ENCODE measurements at regions not wholly inside any gene's neighbourhood (a gene's known extent, or its start where the extent isn't known, plus 50 kb on each side); places are given as distances from the start of the nearest gene placed in this dataset.
"Not testable (repeated sequence)": the region's sequence is repeated elsewhere in the genome, so short reads cannot be mapped to it uniquely, and the experiment has no call there.

DNA sequence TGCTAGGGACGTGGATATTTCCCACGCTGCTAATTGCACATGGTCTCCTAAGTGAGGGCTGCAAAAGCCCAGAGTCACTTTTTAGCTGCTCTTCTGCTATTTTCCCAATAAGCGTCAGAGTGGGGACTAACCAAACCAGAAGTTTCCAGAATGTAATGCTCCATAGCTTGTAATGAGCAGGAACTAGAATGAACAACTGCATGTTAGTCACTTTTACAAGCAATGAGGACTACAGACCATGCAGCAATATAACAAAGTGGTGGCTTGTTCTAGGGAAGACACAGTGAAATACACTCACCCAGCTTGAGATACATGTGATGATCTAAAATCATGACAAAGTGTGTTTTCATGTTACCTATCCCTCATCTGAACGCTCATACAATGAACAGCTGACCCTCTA is 314.1 kb upstream of the SGK1 start:
- DNase-seq, result no peak

GRCh38 chr6:134631398-134631924 is 313.5 kb upstream of the SGK1 start:
- DNase-seq, result no peak

- no peak for DNase-seq
These were observed 312.7 kb upstream of the SGK1 start for GRCh38 chr6:134630508-134631121.

- no peak for DNase-seq
These were observed 310.2 kb upstream of the SGK1 start for GRCh38 chr6:134628154-134628553.

- DNase-seq, result no peak
These were observed 309.8 kb upstream of the SGK1 start for GRCh38 chr6:134627707-134628106.

DNA sequence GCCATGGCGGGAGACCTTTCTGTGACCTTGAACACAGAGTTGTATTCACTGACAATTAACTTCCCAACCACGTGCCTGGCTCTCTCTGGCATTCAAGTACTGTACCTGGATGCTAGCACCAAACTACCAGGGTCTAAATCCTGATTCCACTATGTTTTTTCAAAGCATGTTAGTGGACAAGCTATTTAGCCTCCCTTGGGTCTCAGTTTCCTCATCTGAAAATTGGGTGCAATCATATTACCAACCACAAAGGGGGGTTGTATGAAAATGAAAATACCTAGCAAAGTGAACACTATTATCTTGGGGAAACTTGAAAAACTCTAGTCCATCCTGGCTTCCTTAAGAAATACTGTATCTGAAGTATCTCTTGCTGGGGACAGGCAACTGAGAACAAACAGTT is 308.7 kb upstream of the SGK1 start:
- DNase-seq, result no peak

DNA sequence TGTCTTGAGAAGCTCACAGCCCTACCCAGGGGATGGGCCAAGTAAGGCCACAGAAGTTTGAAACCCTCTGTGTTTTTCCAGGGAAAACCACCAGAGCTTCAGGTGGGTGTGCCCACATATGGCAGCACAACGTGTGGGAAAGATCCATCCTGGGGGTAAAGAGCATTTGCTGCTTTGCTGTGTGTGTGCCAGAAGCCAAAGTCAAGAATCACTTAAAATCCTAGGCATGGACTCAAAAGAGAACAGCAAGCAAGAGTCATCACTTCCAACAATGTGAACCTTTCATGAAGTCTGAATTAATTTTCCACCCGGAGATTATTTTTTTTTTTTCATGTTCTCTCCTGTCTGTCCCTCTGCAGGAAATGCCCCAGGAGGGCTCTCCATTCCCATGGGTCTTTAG is 308.2 kb upstream of the SGK1 start:
- no peak for DNase-seq

DNA sequence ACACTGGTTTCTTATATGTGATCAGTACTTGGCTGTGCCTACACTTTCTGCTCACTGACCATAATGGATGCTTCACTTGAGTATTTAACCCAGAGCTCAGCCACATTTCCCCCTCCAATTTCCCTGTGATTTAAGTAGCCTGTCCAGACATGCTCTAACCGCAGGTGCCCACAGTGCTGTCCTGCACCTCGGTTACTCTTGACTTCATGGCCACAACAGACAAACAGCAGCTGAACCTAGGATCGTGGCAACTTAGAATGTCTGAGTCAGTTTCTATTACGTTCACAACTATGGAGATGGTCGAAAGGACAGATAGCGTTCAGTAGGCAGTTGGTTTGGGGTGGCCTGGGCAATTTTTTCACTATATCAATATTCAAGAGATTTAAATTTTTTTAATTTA is 306.9 kb upstream of the SGK1 start:
- no peak for DNase-seq

- DNase-seq, result no peak
These were observed 305.5 kb upstream of the SGK1 start for GRCh38 chr6:134623401-134623800.

DNA sequence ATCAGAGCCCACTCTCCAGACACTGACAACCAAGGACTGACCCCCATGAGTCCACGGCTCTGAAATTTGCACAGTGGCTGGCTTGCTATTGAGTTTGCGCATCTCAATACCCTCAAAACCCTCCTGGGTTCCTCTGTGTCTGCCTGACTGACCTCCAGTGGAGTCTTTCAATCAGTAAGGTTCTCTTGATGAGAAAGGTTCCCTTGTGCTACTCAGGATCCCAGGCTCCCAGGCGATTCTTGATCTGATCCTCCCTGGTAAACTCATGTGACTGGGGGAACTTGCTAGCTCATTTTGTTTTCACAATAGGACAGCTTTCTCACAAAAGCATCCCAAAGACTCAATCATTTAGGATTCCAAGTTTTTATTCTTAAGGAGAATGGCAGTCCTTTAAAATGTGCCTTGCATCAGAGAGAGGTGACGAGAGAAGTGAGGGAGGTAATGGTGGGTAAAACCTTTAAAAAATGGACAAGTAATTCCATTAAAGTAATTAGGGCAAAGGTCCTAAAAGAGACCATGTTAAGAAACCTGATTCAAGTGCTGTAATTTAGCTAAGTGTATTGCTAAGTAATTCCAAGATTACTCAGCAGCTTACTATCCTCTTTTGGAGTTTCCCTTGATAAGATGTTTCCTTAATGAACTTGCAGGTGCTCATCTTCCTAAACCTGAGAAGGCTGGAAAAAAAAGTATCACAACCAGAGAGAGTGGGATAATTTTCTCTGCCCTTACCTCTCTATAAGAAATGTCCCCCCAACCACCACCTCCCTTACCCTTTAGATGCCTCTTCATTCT is 304.7 kb upstream of the SGK1 start:
- no peak for DNase-seq

DNA sequence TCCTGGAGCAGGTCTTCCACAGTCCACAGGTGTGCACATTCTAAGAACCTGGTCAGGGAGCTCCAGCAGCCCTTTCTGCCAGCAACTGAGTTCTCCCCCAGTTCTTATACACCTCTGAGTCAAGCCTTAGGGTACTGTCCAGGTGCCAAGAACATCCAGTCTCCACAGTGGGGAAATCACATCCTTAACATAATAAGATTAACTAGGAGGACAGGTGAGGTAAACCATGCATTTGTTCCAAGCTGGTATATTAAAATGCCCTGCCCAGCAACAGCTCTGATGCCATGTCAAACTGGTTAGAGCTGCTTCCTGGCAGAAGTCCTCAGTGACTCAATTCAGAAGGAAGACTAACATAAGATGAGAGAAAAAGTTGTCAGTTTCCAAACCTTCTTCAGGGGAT is 303.9 kb upstream of the SGK1 start:
- DNase-seq, result peak; percentile 39

DNA sequence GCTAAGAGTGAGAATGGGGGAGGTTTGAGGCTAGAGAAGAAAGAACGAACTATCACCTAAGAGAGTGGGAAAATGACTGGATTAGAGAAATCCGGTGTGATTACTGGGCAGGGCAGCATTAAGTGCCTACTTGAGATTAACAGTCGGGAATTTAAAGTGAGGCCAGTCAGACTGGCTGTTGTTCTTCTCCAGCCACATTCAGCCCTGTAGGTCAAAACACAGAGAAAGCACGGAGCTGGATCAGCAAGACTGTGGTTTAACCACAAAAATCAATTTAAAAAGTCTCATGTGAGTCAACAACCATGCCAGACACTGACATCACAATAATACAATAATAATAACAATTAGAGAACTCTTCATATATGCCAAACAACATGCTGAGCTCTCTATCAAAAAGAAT is 301.9 kb upstream of the SGK1 start:
- no peak for DNase-seq

- DNase-seq, result no peak
These were observed 301.2 kb upstream of the SGK1 start for GRCh38 chr6:134619077-134619476.

DNA sequence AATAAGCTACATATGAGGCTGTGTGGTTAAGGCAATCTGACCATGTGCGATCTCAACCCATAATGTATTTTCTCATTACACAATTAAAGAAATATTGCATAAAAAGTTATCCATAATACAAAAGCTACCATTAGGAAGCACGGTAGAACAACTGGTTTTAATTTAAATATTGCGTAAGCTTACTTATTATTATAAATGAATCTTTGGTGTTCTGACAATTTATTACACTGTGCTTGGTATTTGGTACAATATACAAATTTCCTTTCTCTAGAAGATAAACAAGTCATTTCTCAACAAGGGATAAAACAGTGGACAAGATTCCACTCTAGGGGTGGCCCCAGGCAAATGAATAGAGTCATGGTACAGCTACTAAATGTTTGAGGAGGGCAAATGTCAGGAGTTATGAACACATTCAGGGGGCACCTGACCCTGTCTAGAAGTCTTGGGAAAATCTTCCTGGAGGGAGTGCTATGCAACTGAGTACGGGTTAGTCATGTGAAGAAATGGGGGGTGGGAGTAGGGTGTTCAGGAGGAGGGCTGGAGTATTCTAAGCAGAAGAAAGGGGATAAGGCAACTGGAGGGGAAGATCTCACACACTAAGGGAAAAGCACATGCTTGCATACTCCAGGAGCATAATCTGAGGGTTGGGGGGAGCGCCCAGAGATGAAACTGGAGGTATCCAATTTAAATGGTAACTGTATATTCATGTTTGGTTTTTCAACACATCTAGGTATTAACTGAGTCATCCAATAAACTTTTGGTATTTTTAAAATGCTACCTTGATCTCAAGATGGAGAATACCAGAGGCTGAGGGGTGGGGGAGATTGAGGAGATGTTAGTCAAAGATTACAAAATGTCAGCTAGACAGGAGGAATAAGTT is 296.9 kb upstream of the SGK1 start:
- DNase-seq, result no peak

DNA sequence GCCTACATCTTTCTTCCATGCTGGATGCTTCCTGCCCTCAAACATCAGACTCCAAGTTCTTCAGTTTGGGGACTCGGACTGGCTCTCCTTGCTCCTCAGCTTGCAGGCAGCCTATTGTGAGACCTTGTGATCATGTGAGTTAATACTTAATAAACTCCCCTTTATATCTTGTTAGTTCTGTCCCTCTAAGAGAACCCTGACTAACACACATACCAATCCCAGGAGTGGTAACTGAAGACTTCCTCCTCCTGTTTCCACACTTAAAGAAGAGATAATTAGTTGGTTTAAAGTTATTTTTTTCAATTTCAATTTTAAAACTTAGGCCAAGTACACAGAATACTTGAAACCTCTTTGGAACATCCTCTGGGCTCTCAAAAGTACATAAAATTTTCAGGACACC is 294.2 kb upstream of the SGK1 start:
- not testable (repeated sequence) for DNase-seq

DNA sequence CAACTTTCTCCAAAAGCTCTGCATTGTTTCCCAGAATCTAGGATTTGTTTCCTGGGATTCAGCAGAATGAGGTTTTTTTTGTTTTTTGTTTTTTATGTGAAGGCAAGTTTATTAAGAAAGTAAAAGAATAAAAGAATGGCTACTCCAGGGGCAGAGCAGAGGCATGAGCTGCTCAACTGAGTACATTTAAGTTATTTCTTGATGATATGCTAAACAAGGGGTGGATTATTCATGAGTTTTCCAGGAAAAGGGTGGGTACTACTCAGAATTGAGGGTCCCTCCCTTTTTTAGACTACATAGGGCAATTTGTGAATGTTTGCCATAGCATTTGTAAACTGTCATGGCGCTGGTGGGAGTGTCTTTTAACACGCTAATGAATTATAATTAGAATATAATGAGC is 292.5 kb upstream of the SGK1 start:
- DNase-seq, result no peak

- DNase-seq, result no peak
These were observed 291.9 kb upstream of the SGK1 start for GRCh38 chr6:134609716-134610261.

GRCh38 chr6:134607411-134607810 is 289.5 kb upstream of the SGK1 start:
- DNase-seq, result no peak

GRCh38 chr6:134605034-134605433 is 287.1 kb upstream of the SGK1 start:
- no peak for DNase-seq

DNA sequence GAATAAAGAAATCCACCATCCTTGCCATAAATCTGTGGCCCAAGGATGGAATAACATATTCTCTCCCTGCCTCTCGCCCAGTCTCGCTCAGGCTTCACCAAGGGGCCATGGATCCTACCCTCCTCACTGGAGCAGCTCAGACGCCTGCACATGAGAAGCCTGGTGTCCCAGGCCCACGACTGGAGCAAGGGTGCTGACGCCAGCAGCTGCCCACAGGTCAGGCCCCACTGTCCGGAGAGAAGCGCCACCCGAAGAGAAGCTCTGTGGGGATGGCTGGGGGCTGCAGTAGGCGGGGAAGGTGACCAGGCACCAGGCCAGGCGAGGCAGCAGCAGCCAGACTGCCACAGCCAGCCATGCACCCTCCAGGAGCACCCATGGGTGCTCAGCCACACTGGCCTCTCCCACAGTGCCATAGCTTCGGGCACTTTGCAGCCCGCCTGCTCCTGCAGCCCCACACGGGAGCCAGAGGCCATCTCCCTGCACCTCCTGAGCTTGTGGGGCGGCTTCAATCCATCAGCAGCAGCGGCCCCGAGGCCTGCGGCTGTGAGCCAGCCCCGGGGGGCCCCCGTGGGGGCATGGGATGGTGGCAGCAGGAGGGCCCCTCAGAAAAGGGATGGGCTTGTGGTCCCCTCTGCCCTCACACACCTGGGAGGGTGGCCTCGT is 286.2 kb upstream of the SGK1 start:
- DNase-seq, result no peak

DNA sequence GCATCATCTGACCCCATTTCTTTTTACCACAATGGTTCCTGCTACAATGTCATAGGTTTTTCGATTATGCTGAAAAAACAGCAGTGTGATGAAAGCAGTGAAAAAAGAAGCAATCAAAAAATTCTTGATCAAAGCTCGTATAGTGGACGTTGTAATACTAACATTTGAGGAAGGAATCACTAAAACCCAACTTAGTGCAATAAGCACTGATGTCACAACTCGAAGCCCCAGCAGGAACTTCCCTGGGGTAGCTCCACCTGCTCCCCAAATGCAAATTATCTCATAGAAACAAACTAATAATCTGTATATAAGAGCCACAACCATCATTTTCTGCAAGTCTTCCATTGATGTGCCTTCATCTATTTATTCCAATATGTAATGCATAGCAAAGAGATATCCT is 285.6 kb upstream of the SGK1 start:
- no peak for DNase-seq

DNA sequence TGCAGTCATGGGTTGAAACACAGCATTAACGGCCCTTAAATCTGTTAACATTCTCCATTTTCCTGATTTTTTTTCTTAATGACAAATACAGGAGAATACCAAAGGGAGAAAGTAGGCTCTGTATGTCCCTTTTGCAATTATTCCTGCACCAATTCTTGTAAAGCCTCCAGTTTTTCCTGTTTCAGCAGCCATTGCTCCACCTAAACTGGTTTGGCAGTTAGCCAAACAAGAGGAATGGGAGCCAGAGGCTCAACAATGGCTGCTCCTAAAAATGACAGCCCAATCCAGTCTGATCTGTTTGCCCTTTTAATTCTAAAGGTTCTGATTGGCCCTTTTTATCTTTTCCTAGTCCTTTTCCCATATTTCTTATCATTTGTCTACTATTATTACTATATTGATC is 284.2 kb upstream of the SGK1 start:
- DNase-seq, result no peak

GRCh38 chr6:134600671-134601070 is 282.8 kb upstream of the SGK1 start:
- DNase-seq, result no peak
